Spleen (tissue), 11 donors: ENCODE measurements at regions not wholly inside any gene's neighbourhood (a gene's known extent, or its start where the extent isn't known, plus 50 kb on each side); places are given as distances from the start of the nearest gene placed in this dataset.

Experiments used
- DNase-seq: peaks from one replicate; pipeline ENCODE4 v3.0.0-alpha.2; 2020
- H3K27ac ChIP-seq, 8 donors: fragments of 200-600 bp; sonication (generic) in 7 of 8; 1 replicate in 4 of 8; 2 replicates in 4 of 8; pipeline versions ENCODE4 v1.5.0 to v1.8.0; 2016 to 2021; ENCODE audit warnings: inconsistent platforms in 4 of 8, mild to moderate bottlenecking in 4 of 8, moderate library complexity in 1 of 8
- H3K27me3 ChIP-seq, 7 donors: fragments of 200-600 bp; sonication (generic) in 6 of 7; replicated peaks in 1 of 7; 1 replicate in 4 of 7; 2 replicates in 3 of 7; pipeline versions ENCODE4 v1.5.0 to v1.8.0; 2016 to 2021; ENCODE audit warnings: inconsistent platforms in 3 of 7, mild to moderate bottlenecking in 1 of 7
- H3K36me3 ChIP-seq, 6 donors: fragments of 200-600 bp; sonication (generic) in 5 of 6; 1 replicate in 4 of 6; 2 replicates in 2 of 6; pipeline versions ENCODE4 v1.5.0 to v1.8.0; 2016 to 2021; ENCODE audit warnings: inconsistent platforms in 2 of 6
- H3K4me1 ChIP-seq, 6 donors: fragments of 200-600 bp; sonication (generic) in 5 of 6; 1 replicate in 3 of 6; 2 replicates in 3 of 6; pipeline versions ENCODE4 v1.5.0 to v1.8.0; 2016 to 2021; ENCODE audit warnings: inconsistent platforms in 3 of 6
- H3K4me3 ChIP-seq, 8 donors: fragments of 200-600 bp; sonication (generic) in 7 of 8; 1 replicate in 4 of 8; 2 replicates in 4 of 8; pipeline versions ENCODE4 v1.5.0 to v1.8.0; 2016 to 2021; ENCODE audit warnings: inconsistent platforms in 4 of 8, mild to moderate bottlenecking in 4 of 8, moderate library complexity in 2 of 8
- H3K9me3 ChIP-seq, 8 donors: fragments of 200-600 bp; sonication (generic) in 7 of 8; 1 replicate in 4 of 8; 2 replicates in 4 of 8; pipeline versions ENCODE4 v1.5.0 to v1.8.0; 2016 to 2021; ENCODE audit warnings: inconsistent platforms in 4 of 8
- POLR2A ChIP-seq, 3 donors: fragments of 450-650 bp; IDR thresholded peaks; one replicate each; pipeline ENCODE4 v1.5.1; 2017; ENCODE audit warnings: antibody characterized with exemption in 3 of 3, mild to moderate bottlenecking in 1 of 3
- POLR2AphosphoS5 ChIP-seq, 3 donors: sonication (generic); formaldehyde crosslinking; IDR thresholded peaks; one replicate each; pipeline ENCODE4 v1.5.1; 2017; ENCODE audit warnings: antibody characterized with exemption in 3 of 3
- WGBS, 5 donors: extraction: QIAGEN DNeasy Blood & Tissue Kit in 3 of 5; methylation state at CpG; one replicate each; pipeline versions ENCODE4 v1.1.5 to v1.1.7; 2013 to 2018; 5-methylcytosine and 5-hydroxymethylcytosine counted together
- intact Hi-C: fragments of 100-400 bp; cut with DNase I; formaldehyde crosslinking; loops from one replicate; pipeline ENCODE4 v1.15.0; 2023; ENCODE audit warnings: low total_unique reads
- TF ChIP-seq, protein P1 (sequence below), 11 experiments: fragments of 200-600 bp in 7 of 11; fragments of 450-650 bp in 4 of 11; sonication (generic) in 4 of 11; IDR thresholded peaks in 8 of 11; conservative IDR thresholded peaks in 3 of 11; 1 replicate in 7 of 11; 2 replicates in 4 of 11; pipeline versions ENCODE4 v1.4.0 to v1.8.0; 2016 to 2021; ENCODE audit warnings: antibody characterized with exemption in 11 of 11, inconsistent platforms in 4 of 11, mild to moderate bottlenecking in 1 of 11
- donor health status: healthy with polysubstance abuse.
- donor health status: DM: no; HTN: no; CAD: no; lungs with moderate emphysema.
- donor health status: DM: no; HTN: no; CAD: no.
- donor health status: Bipolar disorder and iron deficiency.
- donor health status: healthy.
- donor health status: DM: no; HTN: no; CAD: no.
- donor health status: DM: yes; HTN: yes; CAD: no.

DNA sequence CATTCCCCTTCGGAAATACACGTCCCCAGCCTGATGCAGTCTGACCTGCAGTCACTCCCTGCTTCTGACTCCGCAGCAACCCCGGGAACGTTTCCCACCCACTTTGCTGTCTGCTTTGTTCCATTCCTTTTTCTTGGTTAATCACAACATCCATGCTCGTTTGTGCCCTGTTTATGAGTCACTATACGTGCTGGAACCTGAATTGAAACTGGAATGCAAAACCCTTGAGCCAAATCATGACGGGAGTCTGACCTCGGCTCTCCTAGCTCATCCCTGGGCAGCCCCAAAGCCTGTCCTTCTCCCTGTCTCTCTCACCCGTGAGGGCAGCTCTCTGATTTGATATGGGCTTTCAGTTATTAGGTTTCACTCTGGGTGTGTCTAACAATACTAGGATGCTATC, 57.1 kb upstream of the RNF152 start:
- Histone ChIP-seq H3K9me3 (no peaks in the 10 kb centered on the region), H3K4me3 (no peak overlapping the region), H3K36me3 (no peaks in the 10 kb centered on the region), H3K4me1 (peaks cover 0 to 13% (median 7%) of the 10 kb centered on the region in 6 donors), H3K27me3 (peaks cover 0 to 65% (median 0%) of the 10 kb centered on the region in 7 donors), H3K27ac (no peak overlapping the region)
- no peak for DNase-seq
- intact Hi-C loops, result no loop called here
- WGBS, 5 donors, result 83 to 93% (median 87%) methylated on average over 10 of the region's 10 CpGs
- TF ChIP-seq, protein P1, sequence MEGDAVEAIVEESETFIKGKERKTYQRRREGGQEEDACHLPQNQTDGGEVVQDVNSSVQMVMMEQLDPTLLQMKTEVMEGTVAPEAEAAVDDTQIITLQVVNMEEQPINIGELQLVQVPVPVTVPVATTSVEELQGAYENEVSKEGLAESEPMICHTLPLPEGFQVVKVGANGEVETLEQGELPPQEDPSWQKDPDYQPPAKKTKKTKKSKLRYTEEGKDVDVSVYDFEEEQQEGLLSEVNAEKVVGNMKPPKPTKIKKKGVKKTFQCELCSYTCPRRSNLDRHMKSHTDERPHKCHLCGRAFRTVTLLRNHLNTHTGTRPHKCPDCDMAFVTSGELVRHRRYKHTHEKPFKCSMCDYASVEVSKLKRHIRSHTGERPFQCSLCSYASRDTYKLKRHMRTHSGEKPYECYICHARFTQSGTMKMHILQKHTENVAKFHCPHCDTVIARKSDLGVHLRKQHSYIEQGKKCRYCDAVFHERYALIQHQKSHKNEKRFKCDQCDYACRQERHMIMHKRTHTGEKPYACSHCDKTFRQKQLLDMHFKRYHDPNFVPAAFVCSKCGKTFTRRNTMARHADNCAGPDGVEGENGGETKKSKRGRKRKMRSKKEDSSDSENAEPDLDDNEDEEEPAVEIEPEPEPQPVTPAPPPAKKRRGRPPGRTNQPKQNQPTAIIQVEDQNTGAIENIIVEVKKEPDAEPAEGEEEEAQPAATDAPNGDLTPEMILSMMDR (IDR thresholded peaks at IDR 0.05 in 8 of 11, conservative IDR thresholded peaks at IDR 0.05 in 3 of 11), result no peak
- TF ChIP-seq POLR2AphosphoS5 (IDR thresholded peaks at IDR 0.05) (no peak), POLR2A (IDR thresholded peaks at IDR 0.05) (no peak)

DNA sequence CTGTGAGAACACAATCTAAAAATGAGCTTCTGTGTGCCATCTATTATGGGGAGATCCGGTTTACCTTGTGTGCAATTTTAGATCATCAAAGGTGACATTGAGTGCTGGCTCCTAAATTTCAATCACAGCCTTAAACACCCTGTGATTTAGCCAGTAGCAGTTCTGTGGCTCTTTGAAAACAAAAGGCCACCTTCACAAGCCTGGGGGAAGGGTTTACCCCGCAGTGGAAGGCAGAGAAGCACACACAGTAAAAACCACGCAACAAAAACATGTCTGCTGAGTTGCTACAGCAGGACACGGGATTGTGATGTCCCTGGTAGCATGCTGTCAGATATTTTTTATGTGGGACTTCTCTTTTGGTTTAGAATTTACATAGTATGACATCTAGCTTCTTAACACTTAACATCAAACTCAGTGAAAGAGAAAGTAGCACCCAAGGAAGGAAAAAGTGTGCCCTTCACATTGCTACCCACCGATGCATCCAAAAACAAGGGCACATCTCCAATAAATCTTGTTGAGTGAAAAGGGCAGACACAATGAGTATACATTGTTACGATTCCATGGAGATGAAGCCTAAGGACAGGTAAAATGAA, 56.1 kb upstream of the RNF152 start:
- DNase-seq, result no peak
- no peak for TF ChIP-seq POLR2AphosphoS5 (IDR thresholded peaks at IDR 0.05)
- TF ChIP-seq, protein P1 (IDR thresholded peaks at IDR 0.05 in 8 of 11, conservative IDR thresholded peaks at IDR 0.05 in 3 of 11), result no peak
- no peak for TF ChIP-seq POLR2A (IDR thresholded peaks at IDR 0.05)
- Histone ChIP-seq H3K36me3 (no peaks in the 10 kb centered on the region), H3K4me1 (peaks cover 0 to 13% (median 7%) of the 10 kb centered on the region in 6 donors), H3K27ac (no peak overlapping the region), H3K4me3 (no peak overlapping the region), H3K27me3 (peaks cover 0 to 56% (median 0%) of the 10 kb centered on the region in 7 donors), H3K9me3 (no peaks in the 10 kb centered on the region)
- 74 to 84% (median 76%) methylated on average over 6 of the region's 6 CpGs for WGBS, 5 donors
- intact Hi-C loops, result no loop called here

DNA sequence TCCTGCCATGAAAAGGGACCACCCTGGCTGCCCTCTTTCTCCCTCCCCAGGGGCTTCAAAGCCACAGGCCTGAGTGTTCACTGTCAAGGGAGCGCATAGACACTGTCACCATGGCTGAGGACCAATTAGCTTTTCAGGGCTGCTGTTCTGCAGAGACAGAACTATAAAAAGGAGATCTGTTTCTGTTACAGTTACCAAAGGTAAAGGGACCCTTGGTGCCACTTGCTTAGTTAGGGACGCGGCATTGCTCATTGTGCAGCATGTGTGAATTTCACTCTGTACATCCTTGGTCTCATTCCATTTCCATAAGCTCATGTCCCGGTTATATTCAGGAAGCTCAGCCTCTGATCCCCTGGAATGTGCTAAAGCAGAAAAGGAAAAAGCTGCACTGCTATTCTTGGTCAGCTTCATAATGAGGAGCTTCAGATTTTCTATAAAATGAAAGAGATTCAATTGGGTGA, 55.5 kb upstream of the RNF152 start:
- no peak for DNase-seq
- peaks cover 0 to 13% (median 7%) of the 10 kb centered on the region in 6 donors for H3K4me1 ChIP-seq
- intact Hi-C loops, result no loop called here
- no peak overlapping the region for H3K27ac ChIP-seq
- TF ChIP-seq, protein P1 (IDR thresholded peaks at IDR 0.05 in 8 of 11, conservative IDR thresholded peaks at IDR 0.05 in 3 of 11), result no peak
- TF ChIP-seq POLR2A (IDR thresholded peaks at IDR 0.05) (no peak), POLR2AphosphoS5 (IDR thresholded peaks at IDR 0.05) (no peak)
- no peaks in the 10 kb centered on the region for H3K9me3 ChIP-seq
- 68 to 83% (median 71%) methylated on average over 4 of the region's 4 CpGs for WGBS, 5 donors
- H3K36me3 ChIP-seq, result no peaks in the 10 kb centered on the region
- no peak overlapping the region for H3K4me3 ChIP-seq
- H3K27me3 ChIP-seq, result peaks cover 0 to 51% (median 0%) of the 10 kb centered on the region in 7 donors

DNA sequence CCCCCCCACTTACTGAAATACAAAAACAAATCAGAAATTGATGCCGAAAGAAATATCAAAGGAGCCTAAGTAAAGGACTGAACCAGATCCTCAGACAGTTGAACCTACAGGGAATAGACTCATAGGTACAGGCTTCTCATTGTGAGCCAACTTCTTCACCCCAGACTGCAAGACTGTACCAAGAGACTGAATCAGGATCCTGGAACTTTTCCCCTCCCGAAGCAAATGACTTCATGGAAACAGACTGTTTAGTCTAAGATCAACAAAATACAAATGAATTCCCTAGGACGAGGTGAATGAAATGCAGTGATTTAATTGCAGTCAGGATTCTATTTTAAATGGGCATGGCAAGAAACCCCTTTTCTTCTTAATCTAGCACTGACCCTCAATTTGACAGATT, 53.6 kb upstream of the RNF152 start:
- Histone ChIP-seq H3K4me1 (peaks cover 0 to 13% (median 0%) of the 10 kb centered on the region in 6 donors), H3K9me3 (no peaks in the 10 kb centered on the region), H3K36me3 (no peaks in the 10 kb centered on the region), H3K4me3 (no peak overlapping the region), H3K27ac (no peak overlapping the region), H3K27me3 (peaks cover 0 to 45% (median 0%) of the 10 kb centered on the region in 7 donors)
- TF ChIP-seq POLR2AphosphoS5 (IDR thresholded peaks at IDR 0.05) (no peak), POLR2A (IDR thresholded peaks at IDR 0.05) (no peak)
- TF ChIP-seq, protein P1 (IDR thresholded peaks at IDR 0.05 in 8 of 11, conservative IDR thresholded peaks at IDR 0.05 in 3 of 11), result no peak
- 85 to 93% (median 87%) methylated on average over 3 of the region's 3 CpGs for WGBS, 5 donors
- intact Hi-C loops, result no loop called here
- DNase-seq, result no peak
